ENCODE measurements at regions not wholly inside any gene's neighbourhood (a gene's known extent, or its start where the extent isn't known, plus 50 kb on each side); places are given as distances from the start of the nearest gene placed in this dataset.

GRCh38 chr2:149908726-149909683, 321.4 kb upstream of the MMADHC start:
- no peaks in the 10 kb centered on the region for H3K9me1 ChIP-seq (replicated peaks; ENCODE audit: control insufficient read depth, extremely low read depth, insufficient read depth, low read length)
- no peak overlapping the region for H3K27ac ChIP-seq (ENCODE audit: insufficient read depth, low read depth, low read length)
- intact Hi-C loops (cut with micrococcal nuclease) = no loop called here
- no peak overlapping the region for H2AFZ ChIP-seq (ENCODE audit: low read depth, low read length)
- DNase-seq (ENCODE audit: low read depth, low spot score) (no peak), FAIRE-seq (no peak)
- H3K27me3 ChIP-seq (ENCODE audit: control insufficient read depth in 2 of 2, insufficient read depth in 2 of 2, low read length in 2 of 2) = no peaks in the 10 kb centered on the region
- TF ChIP-seq POLR2A (IDR thresholded peaks at IDR 0.05; ENCODE audit: low read depth, low read length) (no peak), GATA2 (IDR thresholded peaks at IDR 0.05; ENCODE audit: insufficient read depth, insufficient read length, low read depth, low read length) (no peak), POLR2AphosphoS5 (IDR thresholded peaks at IDR 0.05; ENCODE audit: insufficient read depth, low read depth, low read length) (no peak), JUN (IDR thresholded peaks at IDR 0.05; ENCODE audit: borderline replicate concordance, insufficient read depth, insufficient read length, low read depth) (no peak), FOS (IDR thresholded peaks at IDR 0.05; ENCODE audit: borderline replicate concordance, insufficient read depth, low read length) (no peak), MYC (IDR thresholded peaks at IDR 0.05; ENCODE audit: low read depth, low read length) (no peak), CTCF (IDR thresholded peaks at IDR 0.05; ENCODE audit: extremely low read depth in 1 of 2, insufficient read depth in 1 of 2, low read depth in 1 of 2, low read length in 2 of 2) (no peak), EZH2 (IDR thresholded peaks at IDR 0.05; ENCODE audit: borderline replicate concordance, low read depth, low read length, severe bottlenecking) (no peak)
- TF ChIP-seq, protein P1, sequence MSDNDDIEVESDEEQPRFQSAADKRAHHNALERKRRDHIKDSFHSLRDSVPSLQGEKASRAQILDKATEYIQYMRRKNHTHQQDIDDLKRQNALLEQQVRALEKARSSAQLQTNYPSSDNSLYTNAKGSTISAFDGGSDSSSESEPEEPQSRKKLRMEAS (IDR thresholded peaks at IDR 0.05; ENCODE audit: insufficient read depth, insufficient read length) = no peak
- H3K9me3 ChIP-seq (replicated peaks; ENCODE audit: control insufficient read depth, insufficient read depth, low read length) = no peaks in the 10 kb centered on the region
- no peak overlapping the region for H3K4me2 ChIP-seq (ENCODE audit: insufficient read depth, low read length)
- POLR2A ChIA-PET = no interaction called here
- CTCF ChIA-PET = interaction anchor here (1.7 kb wide), 1 partner anchor 9 kb away, joined by 6 read pairs; no protein-coding TSS in a partner anchor
- dilution Hi-C loops (cut with MboI; ENCODE audit: extremely low pct_ligation_motif_present, low sequenced_read_pairs) = no loop called here
- H3K4me1 ChIP-seq (ENCODE audit: control insufficient read depth, extremely low read depth, insufficient read depth, low read length) = no peaks in the 10 kb centered on the region
- no peaks in the 10 kb centered on the region for H4K20me1 ChIP-seq (replicated peaks; ENCODE audit: control insufficient read depth, extremely low read depth, insufficient read depth, low read length)
- no peaks in the 10 kb centered on the region for H3K36me3 ChIP-seq (ENCODE audit: control insufficient read depth in 2 of 2, extremely low read depth in 1 of 2, insufficient read depth in 2 of 2, low read length in 2 of 2)
- no peak overlapping the region for H3K4me3 ChIP-seq (replicated peaks in 1 of 3; ENCODE audit: insufficient read depth in 1 of 3, low read depth in 1 of 3, low read length in 3 of 3)
- BruUV-seq (replicated peaks) = no TSS peak
- H3K9ac ChIP-seq (replicated peaks; ENCODE audit: extremely low read depth, insufficient read depth, low read length) = no peak overlapping the region
- H3K79me2 ChIP-seq (ENCODE audit: control insufficient read depth, insufficient read depth, low read length) = no peaks in the 10 kb centered on the region
